Activated naive CD8-positive, alpha-beta T cell treated with anti-CD3 and anti-CD28 coated beads, Interleukin-2, amount 50 U/mL, for 24 hours (primary cell): ENCODE measurements at regions not wholly inside any gene's neighbourhood (a gene's known extent, or its start where the extent isn't known, plus 50 kb on each side); places are given as distances from the start of the nearest gene placed in this dataset.

Experiments used
- ATAC-seq: fragments of 150-1000 bp; cut with Tn5 transposase; one replicate; pipeline ENCODE4 v1.10.0; 2021
- DNase-seq: peaks from one replicate; pipeline ENCODE4 v3.0.0; 2021
- H3K27ac Mint-ChIP-seq: one replicate; pipeline ENCODE4 v1.8.0; 2021; ENCODE audit warnings: mild to moderate bottlenecking, mixed read lengths
- H3K27me3 Mint-ChIP-seq: one replicate; pipeline ENCODE4 v1.8.0; 2021; ENCODE audit warnings: mixed read lengths
- H3K36me3 Mint-ChIP-seq: one replicate; pipeline ENCODE4 v1.8.0; 2021; ENCODE audit warnings: low read depth, mixed read lengths
- H3K4me1 Mint-ChIP-seq: one replicate; pipeline ENCODE4 v1.8.0; 2021; ENCODE audit warnings: mixed read lengths
- H3K4me3 Mint-ChIP-seq: one replicate; pipeline ENCODE4 v1.8.0; 2021; ENCODE audit warnings: mild to moderate bottlenecking, moderate library complexity, mixed read lengths
- H3K9me3 Mint-ChIP-seq: one replicate; pipeline ENCODE4 v1.8.0; 2021; ENCODE audit warnings: mixed read lengths

GRCh38 chr1:163794551-163794950 is 472.8 kb downstream of the NUF2 start:
- H3K36me3 Mint-ChIP-seq = peaks cover 2% of the 10 kb centered on the region
- H3K9me3 Mint-ChIP-seq = peaks cover 13% of the 10 kb centered on the region
- ATAC-seq = no peak
- no peak overlapping the region for H3K4me3 Mint-ChIP-seq
- no peak overlapping the region for H3K27ac Mint-ChIP-seq
- H3K4me1 Mint-ChIP-seq = no peaks in the 10 kb centered on the region
- DNase-seq = no peak
- H3K27me3 Mint-ChIP-seq = no peaks in the 10 kb centered on the region

- H3K27ac Mint-ChIP-seq = no peak overlapping the region
- H3K36me3 Mint-ChIP-seq = peaks cover 2% of the 10 kb centered on the region
- H3K4me3 Mint-ChIP-seq = no peak overlapping the region
- DNase-seq = no peak
- H3K4me1 Mint-ChIP-seq = no peaks in the 10 kb centered on the region
- ATAC-seq = no peak
- peaks cover 13% of the 10 kb centered on the region for H3K9me3 Mint-ChIP-seq
- H3K27me3 Mint-ChIP-seq = no peaks in the 10 kb centered on the region
Measured at GRCh38 chr1:163796394-163796821, 474.7 kb downstream of the NUF2 start.

DNA sequence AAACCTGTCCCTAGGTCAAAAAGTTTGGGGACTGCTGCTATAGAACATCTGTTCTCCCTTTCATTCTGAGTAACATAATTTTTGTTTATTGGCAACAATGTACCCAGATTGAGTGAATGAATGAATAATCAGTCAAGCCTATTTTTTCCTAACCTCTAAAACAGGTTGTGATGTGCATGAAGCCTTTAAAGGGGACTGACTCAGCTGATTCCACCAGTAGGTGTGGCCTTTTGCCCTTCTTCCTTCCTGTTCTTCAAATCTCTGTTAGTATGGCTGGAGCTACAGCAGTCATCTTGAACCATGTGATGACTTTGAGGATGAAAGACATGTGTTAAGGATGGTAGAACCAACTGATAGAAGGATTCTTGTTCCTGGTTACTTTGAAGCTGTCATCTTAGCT is 476.1 kb downstream of the NUF2 start:
- no peaks in the 10 kb centered on the region for H3K4me1 Mint-ChIP-seq
- H3K27me3 Mint-ChIP-seq = no peaks in the 10 kb centered on the region
- DNase-seq = no peak
- H3K9me3 Mint-ChIP-seq = peaks cover 7% of the 10 kb centered on the region
- H3K36me3 Mint-ChIP-seq = no peaks in the 10 kb centered on the region
- no peak overlapping the region for H3K27ac Mint-ChIP-seq
- ATAC-seq = no peak
- no peak overlapping the region for H3K4me3 Mint-ChIP-seq

DNA sequence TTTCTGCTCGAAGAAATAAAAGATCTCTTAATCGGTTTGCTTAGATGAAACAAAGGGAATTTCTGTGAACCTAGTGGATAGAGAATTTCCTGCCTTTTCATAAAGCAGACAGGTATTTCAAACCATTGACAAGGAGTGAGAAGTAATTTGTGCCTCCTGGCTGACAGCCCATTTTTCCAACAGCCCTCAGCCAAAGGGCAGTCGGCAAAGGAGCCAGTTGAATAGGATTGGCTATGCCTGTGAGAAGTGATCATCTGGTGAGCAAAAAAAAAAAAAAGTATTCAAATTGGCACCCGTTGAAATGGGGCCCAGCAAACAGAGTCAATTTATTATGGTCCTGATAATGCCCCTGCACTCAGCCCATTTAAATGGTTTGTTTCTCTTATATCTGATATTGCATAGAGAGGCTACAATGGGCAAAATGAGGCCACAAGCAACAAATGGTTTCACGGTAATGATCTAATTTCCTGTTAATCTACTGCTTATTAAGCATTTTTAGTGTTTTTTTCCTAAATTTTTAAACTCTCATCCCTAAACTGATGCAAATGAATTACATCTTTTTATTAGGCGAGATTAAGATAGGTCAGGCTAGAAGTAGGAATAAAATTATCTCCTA is 477.5 kb downstream of the NUF2 start:
- DNase-seq (no peak), ATAC-seq (no peak)
- Mint-ChIP-seq H3K4me3 (no peak overlapping the region), H3K27ac (no peak overlapping the region), H3K4me1 (no peaks in the 10 kb centered on the region), H3K27me3 (no peaks in the 10 kb centered on the region), H3K9me3 (no peaks in the 10 kb centered on the region), H3K36me3 (no peaks in the 10 kb centered on the region)

DNA sequence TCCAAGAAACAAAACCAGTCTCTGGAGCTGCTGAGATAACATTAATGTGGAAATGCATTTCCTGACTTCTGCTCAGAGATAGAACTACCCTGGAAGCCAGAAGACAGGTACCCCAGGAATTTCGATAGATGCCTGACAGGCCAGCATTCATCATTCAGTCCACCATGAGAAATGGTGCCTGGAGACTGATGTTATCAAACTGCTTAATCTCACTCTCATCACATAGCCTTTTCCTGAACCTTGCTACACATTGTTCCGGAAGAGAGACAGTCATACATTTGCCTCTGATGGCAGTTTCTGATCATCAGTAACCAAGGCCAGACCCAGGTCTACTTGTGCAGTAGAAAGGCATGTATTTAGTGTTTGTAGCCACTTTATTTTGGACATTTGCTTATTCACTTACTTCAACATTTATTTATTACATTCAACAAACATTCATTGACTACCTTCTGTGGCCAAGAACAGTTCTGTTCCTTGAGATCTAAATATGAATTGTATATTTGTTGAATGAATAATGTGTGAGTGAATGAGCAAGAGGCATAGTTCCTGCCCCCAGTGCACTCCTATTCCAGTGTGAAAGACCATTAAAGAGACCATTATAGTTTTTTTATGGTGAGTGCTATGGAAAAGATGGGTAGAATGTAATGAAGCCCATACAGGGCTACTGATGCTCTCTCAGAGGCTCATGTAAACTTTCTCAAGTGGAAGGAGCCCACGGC is 485.7 kb downstream of the NUF2 start:
- Mint-ChIP-seq H3K27ac (no peak overlapping the region), H3K4me1 (no peaks in the 10 kb centered on the region), H3K36me3 (no peaks in the 10 kb centered on the region), H3K9me3 (no peaks in the 10 kb centered on the region), H3K27me3 (no peaks in the 10 kb centered on the region), H3K4me3 (no peak overlapping the region)
- no peak for ATAC-seq
- no peak for DNase-seq

GRCh38 chr1:163813251-163813650 is 491.5 kb downstream of the NUF2 start:
- no peak overlapping the region for H3K27ac Mint-ChIP-seq
- peaks cover 6% of the 10 kb centered on the region for H3K9me3 Mint-ChIP-seq
- no peaks in the 10 kb centered on the region for H3K36me3 Mint-ChIP-seq
- H3K27me3 Mint-ChIP-seq = no peaks in the 10 kb centered on the region
- DNase-seq (no peak), ATAC-seq (no peak)
- no peak overlapping the region for H3K4me3 Mint-ChIP-seq
- no peaks in the 10 kb centered on the region for H3K4me1 Mint-ChIP-seq

DNA sequence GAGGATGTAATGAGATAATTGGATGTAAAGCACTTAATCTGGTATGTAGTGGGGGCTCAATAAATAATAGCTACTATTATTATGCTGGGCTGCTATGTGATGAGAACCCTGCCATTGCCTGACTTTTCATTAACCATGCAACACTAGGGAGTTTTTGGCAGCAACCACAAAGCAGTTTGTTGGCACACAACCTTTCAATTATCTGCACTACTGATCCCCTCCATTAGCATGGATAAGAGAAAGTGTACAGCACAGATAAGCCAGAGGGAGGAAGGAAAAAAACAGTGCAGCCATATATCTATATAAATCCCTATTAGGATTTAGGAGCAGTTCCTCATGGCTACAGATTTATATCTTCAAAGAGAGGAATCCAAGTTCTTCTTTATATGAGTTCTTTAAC is 498.5 kb downstream of the NUF2 start:
- no peaks in the 10 kb centered on the region for H3K27me3 Mint-ChIP-seq
- ATAC-seq (no peak), DNase-seq (no peak)
- no peak overlapping the region for H3K4me3 Mint-ChIP-seq
- H3K36me3 Mint-ChIP-seq = no peaks in the 10 kb centered on the region
- no peaks in the 10 kb centered on the region for H3K9me3 Mint-ChIP-seq
- no peaks in the 10 kb centered on the region for H3K4me1 Mint-ChIP-seq
- H3K27ac Mint-ChIP-seq = no peak overlapping the region

- H3K4me1 Mint-ChIP-seq = no peaks in the 10 kb centered on the region
- no peaks in the 10 kb centered on the region for H3K27me3 Mint-ChIP-seq
- ATAC-seq (no peak), DNase-seq (no peak)
- no peak overlapping the region for H3K4me3 Mint-ChIP-seq
- no peaks in the 10 kb centered on the region for H3K9me3 Mint-ChIP-seq
- no peaks in the 10 kb centered on the region for H3K36me3 Mint-ChIP-seq
- no peak overlapping the region for H3K27ac Mint-ChIP-seq
Measured at GRCh38 chr1:163820766-163821165, 499.0 kb downstream of the NUF2 start.

DNA sequence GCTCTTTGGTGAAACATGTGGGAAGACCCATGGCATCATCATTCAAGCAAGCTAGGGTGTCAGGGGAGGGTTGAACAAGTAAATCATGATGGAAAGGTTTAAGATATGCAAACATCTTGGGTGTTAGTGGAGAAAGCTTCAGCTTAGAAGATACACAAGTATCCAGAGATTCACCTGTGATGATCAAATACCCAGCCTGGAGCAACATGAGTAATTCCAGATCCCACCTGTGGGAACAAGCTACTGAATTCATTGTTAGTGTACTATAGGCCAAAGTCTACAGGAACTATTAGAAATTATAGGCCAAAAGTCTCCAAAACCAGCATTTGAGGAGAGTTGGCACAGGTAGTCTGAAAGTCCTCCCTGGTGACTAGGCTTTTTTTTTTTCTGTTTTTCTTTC is 499.9 kb downstream of the NUF2 start:
- Mint-ChIP-seq H3K4me1 (no peaks in the 10 kb centered on the region), H3K27me3 (no peaks in the 10 kb centered on the region), H3K9me3 (no peaks in the 10 kb centered on the region), H3K27ac (no peak overlapping the region), H3K36me3 (no peaks in the 10 kb centered on the region), H3K4me3 (no peak overlapping the region)
- DNase-seq (no peak), ATAC-seq (no peak)

- H3K4me3 Mint-ChIP-seq = no peak overlapping the region
- no peak overlapping the region for H3K27ac Mint-ChIP-seq
- no peaks in the 10 kb centered on the region for H3K4me1 Mint-ChIP-seq
- no peaks in the 10 kb centered on the region for H3K36me3 Mint-ChIP-seq
- DNase-seq (no peak), ATAC-seq (no peak)
- no peaks in the 10 kb centered on the region for H3K27me3 Mint-ChIP-seq
- H3K9me3 Mint-ChIP-seq = no peaks in the 10 kb centered on the region
Measured at GRCh38 chr1:163823017-163823416, 501.3 kb downstream of the NUF2 start.

DNA sequence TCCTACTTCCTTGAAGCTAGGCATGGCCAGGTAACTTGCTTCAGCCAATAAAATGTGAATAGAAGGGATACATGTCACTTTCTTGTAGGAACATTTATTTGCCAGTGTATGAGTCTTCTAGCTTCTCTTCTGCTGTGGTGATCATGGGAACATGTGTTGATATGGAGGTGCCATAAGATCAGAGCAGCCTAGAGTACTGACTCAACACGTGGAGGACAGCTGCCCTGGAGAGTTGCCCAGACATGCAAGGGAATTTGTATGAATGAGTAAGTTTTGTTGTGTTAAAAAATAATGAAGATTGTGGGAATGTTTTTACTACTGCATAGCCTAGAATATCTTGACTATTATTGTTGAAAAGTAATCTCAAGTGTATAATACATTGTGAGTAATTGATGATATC is 502.3 kb downstream of the NUF2 start:
- Mint-ChIP-seq H3K36me3 (no peaks in the 10 kb centered on the region), H3K27me3 (no peaks in the 10 kb centered on the region), H3K4me3 (no peak overlapping the region), H3K9me3 (no peaks in the 10 kb centered on the region), H3K27ac (no peak overlapping the region), H3K4me1 (no peaks in the 10 kb centered on the region)
- ATAC-seq (no peak), DNase-seq (no peak)

DNA sequence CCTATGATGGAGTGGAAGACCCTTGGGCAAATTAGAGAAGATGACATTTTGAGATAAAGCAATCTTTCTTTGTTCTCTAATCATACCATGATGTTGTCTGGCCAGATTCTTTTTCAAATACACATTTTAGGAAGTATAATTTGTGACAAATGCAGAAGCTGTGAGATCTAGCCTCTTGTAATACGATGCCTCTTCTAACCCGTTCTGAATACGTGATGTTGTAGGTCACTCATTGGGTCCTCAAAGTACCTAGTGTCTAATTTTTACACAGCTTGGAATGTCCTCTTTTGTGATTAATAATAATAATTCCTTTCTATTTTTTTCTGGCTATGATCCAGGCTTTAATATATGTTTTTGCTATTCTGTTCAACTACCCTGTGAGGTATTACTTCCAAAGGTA is 502.7 kb downstream of the NUF2 start:
- H3K27ac Mint-ChIP-seq = no peak overlapping the region
- ATAC-seq = no peak
- H3K9me3 Mint-ChIP-seq = no peaks in the 10 kb centered on the region
- H3K4me3 Mint-ChIP-seq = no peak overlapping the region
- no peaks in the 10 kb centered on the region for H3K27me3 Mint-ChIP-seq
- H3K36me3 Mint-ChIP-seq = no peaks in the 10 kb centered on the region
- DNase-seq = no peak
- H3K4me1 Mint-ChIP-seq = no peaks in the 10 kb centered on the region

GRCh38 chr1:163826500-163826899 is 504.7 kb downstream of the NUF2 start:
- Mint-ChIP-seq H3K4me1 (no peaks in the 10 kb centered on the region), H3K4me3 (no peak overlapping the region), H3K36me3 (no peaks in the 10 kb centered on the region), H3K27me3 (no peaks in the 10 kb centered on the region), H3K27ac (no peak overlapping the region), H3K9me3 (no peaks in the 10 kb centered on the region)
- ATAC-seq (no peak), DNase-seq (no peak)

DNA sequence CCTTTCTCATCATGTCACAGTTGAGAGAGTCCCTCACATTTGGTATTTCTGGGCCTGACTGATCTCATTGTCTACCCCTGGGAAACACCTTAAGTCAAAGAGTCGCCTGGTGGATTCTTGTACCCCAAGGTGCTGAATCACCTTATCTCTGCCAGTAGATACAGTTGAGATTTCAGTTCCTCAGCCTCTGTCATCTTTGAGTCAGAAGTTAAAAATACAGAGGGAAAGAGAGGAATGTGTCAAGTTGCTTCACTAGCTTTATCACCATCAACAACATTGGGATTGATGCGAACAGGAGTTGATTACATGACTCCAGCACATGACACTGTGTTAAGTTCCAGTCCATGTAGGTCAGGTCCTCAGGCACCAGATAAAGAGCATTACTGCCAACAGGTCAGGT is 513.0 kb downstream of the NUF2 start:
- H3K4me3 Mint-ChIP-seq = no peak overlapping the region
- ATAC-seq = no peak
- no peak for DNase-seq
- no peaks in the 10 kb centered on the region for H3K4me1 Mint-ChIP-seq
- H3K27ac Mint-ChIP-seq = no peak overlapping the region
- H3K27me3 Mint-ChIP-seq = no peaks in the 10 kb centered on the region
- H3K9me3 Mint-ChIP-seq = peaks cover 13% of the 10 kb centered on the region
- no peaks in the 10 kb centered on the region for H3K36me3 Mint-ChIP-seq

DNA sequence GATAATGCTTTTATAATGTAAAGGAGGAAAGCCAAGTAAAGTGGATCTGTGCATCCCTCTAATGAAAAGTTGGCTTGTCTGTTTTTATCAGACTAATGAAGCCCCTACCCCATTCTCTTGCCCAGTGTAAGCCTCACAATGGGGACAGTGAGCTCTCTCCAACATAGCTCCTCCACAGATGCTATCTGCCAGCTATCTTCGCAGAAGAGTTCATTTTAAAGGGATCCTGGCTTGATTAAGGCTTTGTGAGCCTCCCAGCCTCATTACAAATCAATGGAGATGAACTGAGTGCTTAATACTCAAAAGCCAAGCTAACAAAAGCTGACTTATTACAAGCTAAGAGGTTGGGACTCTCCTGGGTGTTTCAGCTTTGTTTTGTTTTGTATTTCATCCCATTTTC is 514.7 kb downstream of the NUF2 start:
- H3K4me3 Mint-ChIP-seq = no peak overlapping the region
- no peaks in the 10 kb centered on the region for H3K27me3 Mint-ChIP-seq
- no peaks in the 10 kb centered on the region for H3K4me1 Mint-ChIP-seq
- no peak for DNase-seq
- no peaks in the 10 kb centered on the region for H3K36me3 Mint-ChIP-seq
- H3K27ac Mint-ChIP-seq = no peak overlapping the region
- ATAC-seq = no peak
- H3K9me3 Mint-ChIP-seq = peaks cover 13% of the 10 kb centered on the region

- no peak for DNase-seq
- no peaks in the 10 kb centered on the region for H3K36me3 Mint-ChIP-seq
- H3K4me1 Mint-ChIP-seq = no peaks in the 10 kb centered on the region
- no peak for ATAC-seq
- H3K27ac Mint-ChIP-seq = no peak overlapping the region
- no peaks in the 10 kb centered on the region for H3K27me3 Mint-ChIP-seq
- no peak overlapping the region for H3K4me3 Mint-ChIP-seq
- peaks cover 10% of the 10 kb centered on the region for H3K9me3 Mint-ChIP-seq
Measured at GRCh38 chr1:163837206-163837605, 515.5 kb downstream of the NUF2 start.
